ENCODE measurements at regions not wholly inside any gene's neighbourhood (a gene's known extent, or its start where the extent isn't known, plus 50 kb on each side); places are given as distances from the start of the nearest gene placed in this dataset.

DNA sequence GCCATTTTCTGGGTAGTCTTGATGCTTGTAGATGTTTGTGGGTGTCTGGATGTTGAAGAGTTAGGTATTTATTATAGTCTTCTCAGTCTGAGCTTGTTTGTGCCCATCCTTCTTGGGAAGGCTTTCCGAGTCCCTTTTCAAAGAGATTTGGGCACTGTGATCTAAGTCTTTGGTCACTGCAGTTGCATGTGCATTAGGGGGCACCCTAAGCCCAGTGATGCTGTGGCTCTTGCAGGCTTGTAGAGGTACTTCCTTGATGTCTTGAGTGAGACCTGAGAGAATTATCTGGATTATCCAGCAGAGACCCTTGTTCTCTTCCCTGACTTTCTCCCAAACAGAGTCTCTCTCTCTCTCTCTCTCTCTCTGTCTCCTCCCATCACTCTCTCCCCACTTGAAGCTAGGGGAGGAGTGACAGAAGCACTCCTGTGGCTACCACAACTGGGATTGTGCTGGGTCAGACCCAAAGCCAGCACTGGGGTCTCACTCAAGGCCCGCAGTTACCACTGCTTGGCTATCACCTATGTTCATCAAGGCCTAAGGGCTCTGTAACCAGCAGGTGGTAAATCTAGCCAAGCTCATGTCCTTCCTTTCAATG lies 68.5 kb downstream of the TMCO5A start:
- no peak overlapping the region for H3K27ac ChIP-seq
- no peaks in the 10 kb centered on the region for H3K9me3 ChIP-seq
- peak; percentile 30 for TF ChIP-seq CTCF (IDR thresholded peaks at IDR 0.05)
- no peaks in the 10 kb centered on the region for H3K27me3 ChIP-seq
- H3K4me1 ChIP-seq (ENCODE audit: control insufficient read depth in 1 of 2, insufficient read depth in 1 of 2, low read depth in 1 of 2, low read length in 1 of 2) = peaks cover 0 to 7% of the 10 kb centered on the region in 2 experiments
- H3K36me3 ChIP-seq = no peaks in the 10 kb centered on the region
- no peak overlapping the region for H3K4me3 ChIP-seq (ENCODE audit: low read depth in 1 of 2, low read length in 1 of 2)

- H3K27me3 ChIP-seq = no peaks in the 10 kb centered on the region
- no peaks in the 10 kb centered on the region for H3K36me3 ChIP-seq
- H3K9me3 ChIP-seq = no peaks in the 10 kb centered on the region
- peaks cover 0 to 7% of the 10 kb centered on the region in 2 experiments for H3K4me1 ChIP-seq (ENCODE audit: control insufficient read depth in 1 of 2, insufficient read depth in 1 of 2, low read depth in 1 of 2, low read length in 1 of 2)
- no peak overlapping the region for H3K4me3 ChIP-seq (ENCODE audit: low read depth in 1 of 2, low read length in 1 of 2)
- TF ChIP-seq CTCF (IDR thresholded peaks at IDR 0.05) = no peak
- H3K27ac ChIP-seq = no peak overlapping the region
Observed at GRCh38 chr15:38004218-38004861, 69.9 kb downstream of the TMCO5A start.

DNA sequence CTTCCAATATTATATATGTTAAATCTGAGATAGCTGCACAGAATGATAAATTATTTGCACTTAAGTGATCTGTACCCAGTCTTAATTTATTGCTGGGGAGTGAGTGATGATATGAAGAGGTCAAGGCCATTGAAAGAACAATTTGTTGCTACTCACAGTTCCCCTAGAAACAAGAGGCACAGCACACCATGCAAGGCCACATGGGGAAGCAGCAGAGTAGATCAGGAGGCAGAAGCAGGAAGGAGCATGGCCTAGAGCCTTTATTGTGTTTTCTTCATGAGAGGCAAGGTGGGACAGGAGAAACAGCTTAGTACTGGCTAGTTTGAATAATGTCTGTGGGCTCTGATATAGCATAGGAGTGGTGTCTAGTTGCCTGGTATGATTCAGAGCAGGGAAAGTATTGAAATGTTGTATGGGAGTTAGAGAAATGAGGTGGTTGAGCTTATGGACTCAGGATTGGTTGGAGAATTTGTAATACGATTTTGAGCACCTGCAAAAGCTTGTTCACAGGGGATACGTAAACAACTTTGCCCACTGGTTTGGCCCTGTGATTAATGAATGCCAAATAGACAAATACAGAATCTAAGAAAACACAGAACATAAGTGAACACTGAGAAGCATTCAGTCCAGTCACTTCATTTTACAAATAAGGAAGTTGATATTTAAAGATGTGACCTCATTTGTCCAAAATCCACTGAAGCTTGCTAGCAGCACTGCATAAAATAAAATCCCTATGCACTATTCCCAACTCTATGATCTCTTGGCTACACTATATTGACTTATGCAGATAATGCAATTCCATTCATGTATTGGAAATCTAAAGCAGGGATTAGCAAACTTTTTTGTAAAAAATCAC lies 71.7 kb downstream of the TMCO5A start:
- Histone ChIP-seq H3K4me3 (ENCODE audit: low read depth in 1 of 2, low read length in 1 of 2) (no peak overlapping the region), H3K27ac (peak overlapping the region; percentile 58), H3K27me3 (no peaks in the 10 kb centered on the region), H3K4me1 (ENCODE audit: control insufficient read depth in 1 of 2, insufficient read depth in 1 of 2, low read depth in 1 of 2, low read length in 1 of 2) (peaks cover 0 to 7% of the 10 kb centered on the region in 2 experiments), H3K9me3 (no peaks in the 10 kb centered on the region), H3K36me3 (no peaks in the 10 kb centered on the region)
- no peak for TF ChIP-seq CTCF (IDR thresholded peaks at IDR 0.05)

GRCh38 chr15:38010395-38010794 lies 76.0 kb downstream of the TMCO5A start:
- Histone ChIP-seq H3K9me3 (no peaks in the 10 kb centered on the region), H3K4me1 (ENCODE audit: control insufficient read depth in 1 of 2, insufficient read depth in 1 of 2, low read depth in 1 of 2, low read length in 1 of 2) (peaks cover 0 to 7% of the 10 kb centered on the region in 2 experiments), H3K27ac (no peak overlapping the region), H3K36me3 (no peaks in the 10 kb centered on the region), H3K27me3 (no peaks in the 10 kb centered on the region), H3K4me3 (ENCODE audit: low read depth in 1 of 2, low read length in 1 of 2) (no peak overlapping the region)
- TF ChIP-seq CTCF (IDR thresholded peaks at IDR 0.05) = no peak

- no peaks in the 10 kb centered on the region for H3K36me3 ChIP-seq
- TF ChIP-seq CTCF (IDR thresholded peaks at IDR 0.05) = no peak
- no peak overlapping the region for H3K27ac ChIP-seq
- H3K9me3 ChIP-seq = no peaks in the 10 kb centered on the region
- H3K4me3 ChIP-seq (ENCODE audit: low read depth in 1 of 2, low read length in 1 of 2) = no peak overlapping the region
- no peaks in the 10 kb centered on the region for H3K27me3 ChIP-seq
- no peaks in the 10 kb centered on the region for H3K4me1 ChIP-seq (ENCODE audit: control insufficient read depth in 1 of 2, insufficient read depth in 1 of 2, low read depth in 1 of 2, low read length in 1 of 2)
Observed at GRCh38 chr15:38012894-38013293, 78.5 kb downstream of the TMCO5A start.

Data from neutrophil (primary cell).